Occipital lobe (tissue), 1 donor: ENCODE measurements at regions not wholly inside any gene's neighbourhood (a gene's known extent, or its start where the extent isn't known, plus 50 kb on each side); places are given as distances from the start of the nearest gene placed in this dataset.

ENCODE experiments used
- DNase-seq: peaks from one replicate; lab custom pipeline; 2025; lab: John Stamatoyannopoulos, UW

GRCh38 chr1:244974106-244974505 is 109.8 kb upstream of the HNRNPU start:
- no peak for DNase-seq

GRCh38 chr1:244971552-244972216 is 107.3 kb upstream of the HNRNPU start:
- DNase-seq, result no peak

- peak; percentile 95 for DNase-seq
Observed at GRCh38 chr1:244970744-244971551, 106.6 kb upstream of the HNRNPU start.

- DNase-seq, result peak; percentile 91
Observed at GRCh38 chr1:244970236-244970743, 105.9 kb upstream of the HNRNPU start.

GRCh38 chr1:244969355-244970235 is 105.3 kb upstream of the HNRNPU start:
- peak; percentile 90 for DNase-seq

GRCh38 chr1:244968881-244969280 is 104.5 kb upstream of the HNRNPU start:
- no peak for DNase-seq

GRCh38 chr1:244968471-244968871 is 104.1 kb upstream of the HNRNPU start:
- DNase-seq, result no peak

- no peak for DNase-seq
Observed at GRCh38 chr1:244967159-244967558, 102.8 kb upstream of the HNRNPU start.

- no peak for DNase-seq
Observed at GRCh38 chr1:244965185-244966030, 101.1 kb upstream of the HNRNPU start.

- peak; percentile 18 for DNase-seq
Observed at GRCh38 chr1:244964112-244964971, 100.0 kb upstream of the HNRNPU start.

GRCh38 chr1:244963231-244963826 is 99.0 kb upstream of the HNRNPU start:
- no peak for DNase-seq

- DNase-seq, result no peak
Observed at GRCh38 chr1:244962130-244962529, 97.8 kb upstream of the HNRNPU start.

- no peak for DNase-seq
Observed at GRCh38 chr1:244960904-244961303, 96.6 kb upstream of the HNRNPU start.

- no peak for DNase-seq
Observed at GRCh38 chr1:244958593-244958992, 94.2 kb upstream of the HNRNPU start.

- no peak for DNase-seq
Observed at GRCh38 chr1:244957525-244957924, 93.2 kb upstream of the HNRNPU start.

- DNase-seq, result no peak
Observed at GRCh38 chr1:244957122-244957521, 92.8 kb upstream of the HNRNPU start.

- DNase-seq, result no peak
Observed at GRCh38 chr1:244955661-244956060, 91.3 kb upstream of the HNRNPU start.

GRCh38 chr1:244954359-244954758 is 90.0 kb upstream of the HNRNPU start:
- DNase-seq, result no peak

GRCh38 chr1:244953901-244954300 is 89.6 kb upstream of the HNRNPU start:
- DNase-seq, result no peak
